ENCODE measurements at regions not wholly inside any gene's neighbourhood (a gene's known extent, or its start where the extent isn't known, plus 50 kb on each side); places are given as distances from the start of the nearest gene placed in this dataset.

DNA sequence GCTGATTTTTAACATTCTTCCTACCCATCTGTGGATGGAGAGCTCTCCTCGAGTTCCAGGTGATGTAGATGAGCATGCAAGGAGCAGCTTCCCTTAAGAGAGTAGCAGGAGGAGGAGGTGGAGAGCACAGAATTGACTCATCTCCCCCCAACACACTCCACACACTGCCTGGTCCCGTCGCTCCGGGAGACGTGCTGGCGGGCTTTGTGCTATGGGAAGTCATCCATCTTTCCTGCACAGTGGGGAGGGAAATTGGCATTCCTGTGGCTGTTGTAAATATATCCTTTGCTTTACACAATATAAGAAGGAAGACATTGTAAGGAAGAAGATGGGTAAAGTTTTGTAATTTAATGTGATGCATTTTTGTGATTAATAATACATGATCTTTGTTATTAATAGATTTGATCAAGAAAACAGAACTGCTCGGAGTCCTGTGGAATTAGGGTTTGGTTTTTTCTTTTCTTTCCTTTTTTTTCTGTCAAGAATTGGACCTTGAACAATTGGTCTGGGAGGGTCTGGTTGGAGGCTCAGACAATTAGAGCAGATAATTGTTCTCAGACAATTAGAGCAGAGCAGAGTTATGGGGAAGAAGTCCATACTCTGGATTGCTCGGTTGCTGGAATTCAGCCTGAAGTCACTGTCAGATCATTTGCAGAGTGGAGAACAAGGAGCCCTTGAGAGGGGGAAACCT, 297.8 kb downstream of the GADD45G start:
- TF ChIP-seq EZH2 (IDR thresholded peaks at IDR 0.05; ENCODE audit: borderline replicate concordance, insufficient read depth, low read length, poor library complexity, severe bottlenecking) = no peak
- TF ChIP-seq POLR2AphosphoS5 (IDR thresholded peaks at IDR 0.05) = no peak
- TF ChIP-seq, protein P1, sequence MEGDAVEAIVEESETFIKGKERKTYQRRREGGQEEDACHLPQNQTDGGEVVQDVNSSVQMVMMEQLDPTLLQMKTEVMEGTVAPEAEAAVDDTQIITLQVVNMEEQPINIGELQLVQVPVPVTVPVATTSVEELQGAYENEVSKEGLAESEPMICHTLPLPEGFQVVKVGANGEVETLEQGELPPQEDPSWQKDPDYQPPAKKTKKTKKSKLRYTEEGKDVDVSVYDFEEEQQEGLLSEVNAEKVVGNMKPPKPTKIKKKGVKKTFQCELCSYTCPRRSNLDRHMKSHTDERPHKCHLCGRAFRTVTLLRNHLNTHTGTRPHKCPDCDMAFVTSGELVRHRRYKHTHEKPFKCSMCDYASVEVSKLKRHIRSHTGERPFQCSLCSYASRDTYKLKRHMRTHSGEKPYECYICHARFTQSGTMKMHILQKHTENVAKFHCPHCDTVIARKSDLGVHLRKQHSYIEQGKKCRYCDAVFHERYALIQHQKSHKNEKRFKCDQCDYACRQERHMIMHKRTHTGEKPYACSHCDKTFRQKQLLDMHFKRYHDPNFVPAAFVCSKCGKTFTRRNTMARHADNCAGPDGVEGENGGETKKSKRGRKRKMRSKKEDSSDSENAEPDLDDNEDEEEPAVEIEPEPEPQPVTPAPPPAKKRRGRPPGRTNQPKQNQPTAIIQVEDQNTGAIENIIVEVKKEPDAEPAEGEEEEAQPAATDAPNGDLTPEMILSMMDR (IDR thresholded peaks at IDR 0.05; ENCODE audit: poor library complexity, severe bottlenecking) = no peak
- no peak for TF ChIP-seq RAD21 (conservative IDR thresholded peaks at IDR 0.05)
- no peak for TF ChIP-seq SMC3 (conservative IDR thresholded peaks at IDR 0.05; ENCODE audit: poor library complexity)
- no peak for TF ChIP-seq MXI1 (conservative IDR thresholded peaks at IDR 0.05; ENCODE audit: poor library complexity, severe bottlenecking)
